ENCODE measurements at regions not wholly inside any gene's neighbourhood (a gene's known extent, or its start where the extent isn't known, plus 50 kb on each side); places are given as distances from the start of the nearest gene placed in this dataset.

- in situ Hi-C loops (cut with MboI; ENCODE audit: low sequenced_read_pairs in 4 of 4), result no loop called here
- Histone ChIP-seq H3K4me1 (no peaks in the 10 kb centered on the region), H3K4me3 (no peak overlapping the region), H3K27me3 (no peaks in the 10 kb centered on the region), H3K9me3 (no peaks in the 10 kb centered on the region), H3K36me3 (no peaks in the 10 kb centered on the region), H3K27ac (no peak overlapping the region)
- DNase-seq, result no peak
- intact Hi-C loops (cut with DNase I; ENCODE audit: low total_unique reads), result no loop called here
- TF ChIP-seq CTCF (IDR thresholded peaks at IDR 0.05 in 4 of 5, conservative IDR thresholded peaks at IDR 0.05 in 1 of 5), result no peak
- no peak for TF ChIP-seq POLR2A (IDR thresholded peaks at IDR 0.05)
- no peak for ATAC-seq
Measured at GRCh38 chr10:4623200-4623599, 202.8 kb upstream of the AKR1E2 start.

GRCh38 chr10:4622384-4622783 lies 203.6 kb upstream of the AKR1E2 start:
- TF ChIP-seq CTCF (IDR thresholded peaks at IDR 0.05 in 4 of 5, conservative IDR thresholded peaks at IDR 0.05 in 1 of 5), result no peak
- TF ChIP-seq POLR2A (IDR thresholded peaks at IDR 0.05), result no peak
- Histone ChIP-seq H3K4me3 (no peak overlapping the region), H3K27ac (no peak overlapping the region), H3K9me3 (no peaks in the 10 kb centered on the region), H3K36me3 (no peaks in the 10 kb centered on the region), H3K27me3 (no peaks in the 10 kb centered on the region), H3K4me1 (no peaks in the 10 kb centered on the region)
- in situ Hi-C loops (cut with MboI; ENCODE audit: low sequenced_read_pairs in 4 of 4), result no loop called here
- intact Hi-C loops (cut with DNase I; ENCODE audit: low total_unique reads), result no loop called here
- DNase-seq, result no peak
- ATAC-seq, result no peak

- H3K36me3 ChIP-seq, result no peaks in the 10 kb centered on the region
- H3K27me3 ChIP-seq, result no peaks in the 10 kb centered on the region
- in situ Hi-C loops (cut with MboI; ENCODE audit: low sequenced_read_pairs in 4 of 4) (no loop called here), intact Hi-C loops (cut with DNase I; ENCODE audit: low total_unique reads) (no loop called here)
- H3K9me3 ChIP-seq, result no peaks in the 10 kb centered on the region
- TF ChIP-seq CTCF (IDR thresholded peaks at IDR 0.05 in 4 of 5, conservative IDR thresholded peaks at IDR 0.05 in 1 of 5) (no peak), POLR2A (IDR thresholded peaks at IDR 0.05) (no peak)
- ATAC-seq (no peak), DNase-seq (no peak)
- no peak overlapping the region for H3K27ac ChIP-seq
- H3K4me1 ChIP-seq, result no peaks in the 10 kb centered on the region
- H3K4me3 ChIP-seq, result no peak overlapping the region
Measured at GRCh38 chr10:4617589-4617988, 208.4 kb upstream of the AKR1E2 start.

- in situ Hi-C loops (cut with MboI; ENCODE audit: low sequenced_read_pairs in 4 of 4), result no loop called here
- H3K9me3 ChIP-seq, result no peaks in the 10 kb centered on the region
- no peak for TF ChIP-seq CTCF (IDR thresholded peaks at IDR 0.05 in 4 of 5, conservative IDR thresholded peaks at IDR 0.05 in 1 of 5)
- no peak for TF ChIP-seq POLR2A (IDR thresholded peaks at IDR 0.05)
- DNase-seq (no peak), ATAC-seq (no peak)
- H3K27ac ChIP-seq, result no peak overlapping the region
- intact Hi-C loops (cut with DNase I; ENCODE audit: low total_unique reads), result no loop called here
- no peaks in the 10 kb centered on the region for H3K27me3 ChIP-seq
- H3K4me3 ChIP-seq, result no peak overlapping the region
- no peaks in the 10 kb centered on the region for H3K36me3 ChIP-seq
- H3K4me1 ChIP-seq, result no peaks in the 10 kb centered on the region
Measured at GRCh38 chr10:4615042-4615441, 211.0 kb upstream of the AKR1E2 start.

GRCh38 chr10:4609251-4609650 lies 216.8 kb upstream of the AKR1E2 start:
- Histone ChIP-seq H3K27ac (no peak overlapping the region), H3K9me3 (no peaks in the 10 kb centered on the region), H3K27me3 (no peaks in the 10 kb centered on the region), H3K4me1 (no peaks in the 10 kb centered on the region), H3K36me3 (no peaks in the 10 kb centered on the region), H3K4me3 (no peak overlapping the region)
- ATAC-seq (no peak), DNase-seq (no peak)
- in situ Hi-C loops (cut with MboI; ENCODE audit: low sequenced_read_pairs in 4 of 4) (no loop called here), intact Hi-C loops (cut with DNase I; ENCODE audit: low total_unique reads) (no loop called here)
- TF ChIP-seq CTCF (IDR thresholded peaks at IDR 0.05 in 4 of 5, conservative IDR thresholded peaks at IDR 0.05 in 1 of 5) (no peak), POLR2A (IDR thresholded peaks at IDR 0.05) (no peak)
